HCT116 (cell line): ENCODE measurements at regions not wholly inside any gene's neighbourhood (a gene's known extent, or its start where the extent isn't known, plus 50 kb on each side); places are given as distances from the start of the nearest gene placed in this dataset.

Experiments
- ATAC-seq: fragments of 200-7000 bp; cut with Tn5 transposase; 2 replicates; pipeline ENCODE4 v1.9.1; 2020; ENCODE audit warnings: mild to moderate bottlenecking, moderate library complexity
- BruUV-seq: library from RNA; stranded (reverse); fragments of 400-500 nt; replicated peaks from 2 replicates; lab custom pipeline; 2021; lab: Mats Ljungman, UMichigan
- CTCF ChIA-PET: fragments of 300-600 bp; sonication (Branson Sonifier 250); formaldehyde crosslinking; loops from one replicate; lab custom pipeline; 2021; ENCODE audit warnings: antibody characterized with exemption; lab: Charles Lee
- POLR2A ChIA-PET: fragments of 300-600, 350-600 bp; sonication (Branson Sonifier 250); formaldehyde crosslinking; loops from one replicate; lab custom pipeline; 2021; ENCODE audit warnings: antibody characterized with exemption; lab: Charles Lee
- RAD21 ChIA-PET, 2 experiments: fragments of 300-600 bp; sonication (Branson Sonifier 250); formaldehyde crosslinking; loops; one replicate each; lab custom pipeline; 2023; ENCODE audit warnings: low total read pairs in 2 of 2; ENCODE audit not compliant: uncharacterized antibody in 2 of 2, unreplicated experiment in 2 of 2, low non-redundant PET in 1 of 2; lab: Charles Lee
- DNase-seq: peaks from one replicate; pipeline ENCODE4 v3.0.0-alpha.2; 2010; ENCODE audit warnings: low read depth, low spot score
- H2AFZ ChIP-seq: fragments of 200-600 bp; shearing (Covaris generic), sonication (generic); 2 replicates; pipeline ENCODE4 v1.6.1; 2017; ENCODE audit warnings: low read depth, mixed run types, mixed read lengths, antibody characterized with exemption, low read length; ENCODE audit not compliant: poor library complexity, severe bottlenecking
- H3K27ac ChIP-seq: 2 replicates; pipeline ENCODE4 v1.5.1; 2012; ENCODE audit warnings: low read depth, low read length
- H3K27me3 ChIP-seq: fragments of 200-600 bp; sonication (generic); 2 replicates; pipeline ENCODE4 v1.6.1; 2016; ENCODE audit warnings: mixed run types, low read length, mixed read lengths; ENCODE audit not compliant: insufficient read depth
- H3K36me3 ChIP-seq, 2 experiments: fragments of 200-500 bp in 1 of 2; fragments of 200-600 bp in 1 of 2; sonication (Bioruptor generic) in 1 of 2; sonication (generic) in 1 of 2; 2 replicates each; pipeline versions ENCODE4 v1.5.1 to v1.6.1; 2014 to 2016; ENCODE audit warnings: low read length in 2 of 2, inconsistent platforms in 1 of 2, mixed read lengths in 1 of 2, mixed run types in 1 of 2; ENCODE audit not compliant: insufficient read depth in 2 of 2, control insufficient read depth in 1 of 2
- H3K4me1 ChIP-seq, 2 experiments: fragments of 200-600 bp in 1 of 2; sonication (generic) in 1 of 2; 2 replicates each; pipeline versions ENCODE4 v1.5.1 to v1.6.1; 2012 to 2017; ENCODE audit warnings: low read length in 2 of 2, inconsistent platforms in 1 of 2, mild to moderate bottlenecking in 1 of 2, mixed read lengths in 1 of 2, mixed run types in 1 of 2, moderate library complexity in 1 of 2; ENCODE audit not compliant: insufficient read depth in 2 of 2, control insufficient read depth in 1 of 2
- H3K4me2 ChIP-seq: fragments of 200-600 bp; sonication (generic); 2 replicates; pipeline ENCODE4 v1.6.1; 2017; ENCODE audit warnings: mixed run types, low read length, mixed read lengths
- H3K4me3 ChIP-seq, 2 experiments: fragments of 200-600 bp in 1 of 2; sonication (generic) in 1 of 2; replicated peaks in 1 of 2; 2 replicates each; pipeline ENCODE4 v1.5.1; 2011 to 2016; ENCODE audit warnings: low read length in 2 of 2, control low read depth in 1 of 2, low read depth in 1 of 2, mild to moderate bottlenecking in 1 of 2, mixed read lengths in 1 of 2, mixed run types in 1 of 2
- H3K79me2 ChIP-seq: fragments of 200-600 bp; sonication (generic); 2 replicates; pipeline ENCODE4 v1.6.1; 2017; ENCODE audit warnings: mild to moderate bottlenecking, mixed run types, low read length, moderate library complexity, mixed read lengths; ENCODE audit not compliant: insufficient read depth
- H3K9ac ChIP-seq: fragments of 200-600 bp; sonication (generic); 2 replicates; pipeline ENCODE4 v1.6.1; 2016; ENCODE audit warnings: low read length, mixed read lengths
- H3K9me2 ChIP-seq: fragments of 200-600 bp; sonication (generic), shearing (Covaris generic); 2 replicates; pipeline ENCODE4 v1.6.1; 2017; ENCODE audit warnings: mixed run types, mild to moderate bottlenecking, moderate library complexity; ENCODE audit not compliant: insufficient read depth
- H3K9me3 ChIP-seq, 2 experiments: fragments of 200-500 bp in 1 of 2; fragments of 200-600 bp in 1 of 2; sonication (Bioruptor generic) in 1 of 2; sonication (generic) in 1 of 2; 2 replicates each; pipeline ENCODE4 v1.6.1; 2014 to 2017; ENCODE audit warnings: low read length in 2 of 2, mixed read lengths in 2 of 2, inconsistent platforms in 1 of 2, low read depth in 1 of 2, mild to moderate bottlenecking in 1 of 2, mixed run types in 1 of 2, moderate library complexity in 1 of 2; ENCODE audit not compliant: control insufficient read depth in 1 of 2, insufficient read depth in 1 of 2
- H4K20me1 ChIP-seq: fragments of 200-600 bp; sonication (generic), shearing (Covaris generic); 2 replicates; pipeline ENCODE4 v1.6.1; 2017; ENCODE audit warnings: mixed run types, mild to moderate bottlenecking, moderate library complexity; ENCODE audit not compliant: insufficient read depth
- CBX3 ChIP-seq: IDR thresholded peaks from 2 replicates; pipeline ENCODE4 v1.6.1; 2012; ENCODE audit warnings: low read depth
- CTCF ChIP-seq, 3 experiments: fragments of 200-600 bp in 1 of 3; sonication (generic) in 1 of 3; IDR thresholded peaks in 2 of 3; conservative IDR thresholded peaks in 1 of 3; 2 replicates each; pipeline ENCODE4 v1.5.1; 2012 to 2017; ENCODE audit warnings: low read depth in 2 of 3, low read length in 2 of 3, antibody characterized with exemption in 1 of 3, borderline replicate concordance in 1 of 3, control low read depth in 1 of 3, mild to moderate bottlenecking in 1 of 3, mixed read lengths in 1 of 3, mixed run types in 1 of 3, moderate library complexity in 1 of 3; ENCODE audit not compliant: insufficient read depth in 1 of 3
- EGR1 ChIP-seq: IDR thresholded peaks from 2 replicates; pipeline ENCODE4 v1.6.1; 2012; ENCODE audit warnings: low read depth
- ELF1 ChIP-seq: IDR thresholded peaks from 2 replicates; pipeline ENCODE4 v1.6.1; 2012; ENCODE audit warnings: low read depth, borderline replicate concordance
- EZH2 ChIP-seq: fragments of 200-600 bp; sonication (generic); IDR thresholded peaks from 2 replicates; pipeline ENCODE4 v1.6.1; 2017; ENCODE audit warnings: antibody characterized with exemption, mixed run types
- EZH2phosphoT487 ChIP-seq: fragments of 200-600 bp; IDR thresholded peaks from 2 replicates; pipeline ENCODE4 v1.6.1; 2018; ENCODE audit warnings: antibody characterized with exemption, borderline replicate concordance
- JUND ChIP-seq: IDR thresholded peaks from 2 replicates; pipeline ENCODE4 v1.6.1; 2012
- POLR2A ChIP-seq: IDR thresholded peaks from 2 replicates; pipeline ENCODE4 v1.7.0; 2011; ENCODE audit warnings: borderline replicate concordance; ENCODE audit not compliant: insufficient read depth, insufficient read length; ENCODE audit errors: extremely low read depth
- POLR2AphosphoS5 ChIP-seq: IDR thresholded peaks from 2 replicates; pipeline ENCODE4 v1.6.1; 2011; ENCODE audit warnings: mild to moderate bottlenecking, low read depth, low read length, moderate library complexity
- RAD21 ChIP-seq: IDR thresholded peaks from 2 replicates; pipeline ENCODE4 v1.6.1; 2012; ENCODE audit warnings: low read depth, mild to moderate bottlenecking
- SRF ChIP-seq: IDR thresholded peaks from 2 replicates; pipeline ENCODE4 v1.6.1; 2012; ENCODE audit warnings: low read depth
- YY1 ChIP-seq: IDR thresholded peaks from 2 replicates; pipeline ENCODE4 v1.6.1; 2011; ENCODE audit warnings: low read length, low read depth, moderate library complexity, mild to moderate bottlenecking; ENCODE audit not compliant: insufficient replicate concordance; ENCODE audit errors: extremely low read depth
- ZFX ChIP-seq: fragments of 450-650 bp; IDR thresholded peaks from 2 replicates; pipeline ENCODE4 v1.6.1; 2017
- ZNF274 ChIP-seq: fragments of 200-500 bp; sonication (Bioruptor generic); IDR thresholded peaks from 2 replicates; pipeline ENCODE4 v1.6.1; 2014; ENCODE audit warnings: mild to moderate bottlenecking, low read depth, low read length, inconsistent platforms
- intact Hi-C: fragments of 100-400 bp; cut with micrococcal nuclease; formaldehyde crosslinking; loops from 2 replicates; pipeline ENCODE4 v1.10.0; 2022
- TF ChIP-seq, protein P1 (sequence below): IDR thresholded peaks from 2 replicates; pipeline ENCODE4 v1.6.1; 2011; ENCODE audit warnings: mild to moderate bottlenecking, low read length, moderate library complexity; ENCODE audit not compliant: insufficient replicate concordance; ENCODE audit errors: extremely low read depth

- RAD21 ChIA-PET = no interaction called here
- H3K9me2 ChIP-seq = no peaks in the 10 kb centered on the region
- BruUV-seq = no TSS peak
- TF ChIP-seq EZH2phosphoT487 (no peak), ELF1 (no peak), EZH2 (no peak), POLR2AphosphoS5 (no peak), ZFX (no peak), CTCF (IDR thresholded peaks at IDR 0.05 in 2 of 3, conservative IDR thresholded peaks at IDR 0.05 in 1 of 3; ENCODE audit: borderline replicate concordance in 1 of 3, insufficient read depth in 1 of 3, low read depth in 2 of 3, low read length in 2 of 3) (no peak), RAD21 (no peak), POLR2A (no peak), ZNF274 (no peak), CBX3 (no peak), JUND (no peak), SRF (no peak), YY1 (no peak), EGR1 (no peak)
- TF ChIP-seq, protein P1, sequence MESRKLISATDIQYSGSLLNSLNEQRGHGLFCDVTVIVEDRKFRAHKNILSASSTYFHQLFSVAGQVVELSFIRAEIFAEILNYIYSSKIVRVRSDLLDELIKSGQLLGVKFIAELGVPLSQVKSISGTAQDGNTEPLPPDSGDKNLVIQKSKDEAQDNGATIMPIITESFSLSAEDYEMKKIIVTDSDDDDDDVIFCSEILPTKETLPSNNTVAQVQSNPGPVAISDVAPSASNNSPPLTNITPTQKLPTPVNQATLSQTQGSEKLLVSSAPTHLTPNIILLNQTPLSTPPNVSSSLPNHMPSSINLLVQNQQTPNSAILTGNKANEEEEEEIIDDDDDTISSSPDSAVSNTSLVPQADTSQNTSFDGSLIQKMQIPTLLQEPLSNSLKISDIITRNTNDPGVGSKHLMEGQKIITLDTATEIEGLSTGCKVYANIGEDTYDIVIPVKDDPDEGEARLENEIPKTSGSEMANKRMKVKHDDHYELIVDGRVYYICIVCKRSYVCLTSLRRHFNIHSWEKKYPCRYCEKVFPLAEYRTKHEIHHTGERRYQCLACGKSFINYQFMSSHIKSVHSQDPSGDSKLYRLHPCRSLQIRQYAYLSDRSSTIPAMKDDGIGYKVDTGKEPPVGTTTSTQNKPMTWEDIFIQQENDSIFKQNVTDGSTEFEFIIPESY = no peak
- TF ChIP-seq, all 23 proteins: peak for 0
- ATAC-seq (no peak), DNase-seq (no peak)
- Histone ChIP-seq H3K4me2 (no peak overlapping the region), H2AFZ (no peak overlapping the region), H3K36me3 (no peaks in the 10 kb centered on the region), H3K9me3 (no peaks in the 10 kb centered on the region), H3K79me2 (no peaks in the 10 kb centered on the region), H3K4me1 (no peaks in the 10 kb centered on the region), H3K27ac (no peak overlapping the region), H3K9ac (no peak overlapping the region), H3K4me3 (no peak overlapping the region), H4K20me1 (no peaks in the 10 kb centered on the region), H3K27me3 (no peaks in the 10 kb centered on the region)
- intact Hi-C loops = no loop called here
- POLR2A ChIA-PET = no interaction called here
- CTCF ChIA-PET = no interaction called here
Observed at GRCh38 chr13:27673911-27674310, 52.2 kb downstream of the POLR1D start.
